GM21528 (cell line): ENCODE measurements at regions not wholly inside any gene's neighbourhood (a gene's known extent, or its start where the extent isn't known, plus 50 kb on each side); places are given as distances from the start of the nearest gene placed in this dataset.
A peak's percentile ranks its signal among the peaks of the same experiment; 100 is the strongest.

Source experiments
- ATAC-seq: cut with Tn5 transposase; IDR thresholded peaks from one replicate; pipeline ENCODE4 v1.9.1; 2021; ENCODE audit warnings: mild to moderate bottlenecking, moderate library complexity; ENCODE audit not compliant: unreplicated experiment, low FRiP score

DNA sequence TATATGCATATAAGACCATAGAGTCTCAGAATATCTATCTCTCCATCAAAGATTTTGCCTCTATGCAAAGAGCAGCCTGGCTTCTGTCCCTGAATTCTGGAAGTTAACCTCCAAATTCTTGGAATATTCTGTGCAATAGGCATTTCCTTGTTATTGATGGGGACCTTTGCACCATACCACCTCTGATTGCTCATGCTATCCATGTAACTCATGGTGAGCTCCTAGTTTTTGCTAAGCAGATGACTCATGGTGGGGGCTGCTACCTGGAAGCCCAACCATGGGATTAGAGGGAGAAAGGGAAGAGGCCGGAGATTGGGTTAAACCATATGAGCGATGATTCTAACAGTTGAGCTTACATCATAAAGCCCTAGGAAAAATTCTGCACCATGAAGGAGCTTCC lies 310.2 kb upstream of the FIGN start:
- no peak for ATAC-seq

DNA sequence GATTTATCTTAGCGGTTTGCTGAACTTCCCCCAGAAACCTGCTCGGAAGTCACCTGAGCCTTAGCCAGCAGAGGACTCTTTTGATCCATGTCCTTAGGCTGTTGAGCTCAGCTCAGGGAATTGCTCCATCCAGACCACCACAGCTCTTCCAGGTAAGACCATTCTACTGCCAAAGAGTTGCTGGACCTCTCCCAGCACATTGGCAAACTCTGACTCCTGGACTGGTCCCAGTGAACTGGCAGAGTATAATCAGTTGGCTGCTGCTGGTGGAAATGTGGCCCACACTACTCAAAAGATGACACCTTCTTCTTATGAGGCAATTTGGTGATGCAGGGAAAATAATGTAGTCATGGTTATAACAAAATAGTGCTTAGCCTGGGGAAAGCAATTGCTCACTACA lies 308.8 kb upstream of the FIGN start:
- ATAC-seq, result no peak

DNA sequence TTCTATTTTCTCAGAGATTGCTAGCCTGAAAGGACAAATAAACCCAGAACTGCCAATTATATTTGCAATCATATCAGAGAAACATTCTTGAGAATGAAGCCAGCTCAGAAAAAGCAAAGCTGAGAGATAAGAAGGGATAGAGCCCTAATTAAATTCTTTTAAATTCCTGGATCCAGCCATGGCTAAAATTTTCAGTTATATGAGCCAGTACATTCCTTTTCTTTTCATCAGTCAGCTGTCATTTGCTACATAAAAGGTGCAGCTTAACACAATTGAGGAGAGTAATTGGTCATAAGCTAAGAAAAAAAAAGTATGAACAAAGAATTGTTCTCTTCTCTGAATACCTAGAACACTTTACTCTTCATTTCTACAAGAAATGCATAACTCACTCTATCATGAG lies 303.5 kb upstream of the FIGN start:
- ATAC-seq, result no peak

DNA sequence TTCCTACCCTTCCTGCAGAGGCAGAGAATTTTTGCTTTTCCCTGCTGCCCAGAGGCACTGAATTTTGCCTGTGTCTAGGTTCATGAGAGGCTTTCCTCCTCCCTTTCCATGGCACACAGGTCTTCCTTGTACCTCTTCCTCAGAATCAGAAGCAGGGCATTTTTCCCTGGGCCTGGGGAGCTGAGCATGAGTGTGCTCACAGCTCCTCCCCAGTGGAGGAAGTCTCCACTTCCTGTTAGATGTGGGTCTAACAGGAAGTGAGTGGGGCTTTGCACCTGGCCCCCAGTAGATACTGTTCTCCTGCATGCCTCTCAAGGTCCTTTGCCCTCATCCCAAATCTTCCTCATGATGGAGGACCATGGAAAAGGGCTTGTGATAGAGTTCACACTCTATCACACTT lies 297.2 kb upstream of the FIGN start:
- ATAC-seq, result no peak

DNA sequence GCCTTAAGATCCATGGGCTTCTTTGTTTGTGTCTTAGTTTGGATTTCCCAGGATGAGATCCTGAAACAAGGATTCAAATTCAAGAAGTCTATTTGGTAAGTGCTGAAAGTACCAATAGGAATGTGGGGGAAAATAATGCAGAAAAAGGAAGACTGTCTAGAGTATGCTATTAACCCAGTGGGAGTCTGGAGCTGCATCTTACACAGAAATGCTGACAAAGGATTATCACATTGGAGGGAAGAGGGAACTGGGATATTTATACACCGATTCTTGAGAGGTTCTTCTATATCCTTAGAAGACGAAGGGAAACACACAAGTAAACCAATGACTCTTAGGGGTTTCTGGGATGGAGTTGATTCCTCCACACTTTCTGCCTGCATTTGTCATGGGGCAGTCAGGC lies 294.8 kb upstream of the FIGN start:
- no peak for ATAC-seq

DNA sequence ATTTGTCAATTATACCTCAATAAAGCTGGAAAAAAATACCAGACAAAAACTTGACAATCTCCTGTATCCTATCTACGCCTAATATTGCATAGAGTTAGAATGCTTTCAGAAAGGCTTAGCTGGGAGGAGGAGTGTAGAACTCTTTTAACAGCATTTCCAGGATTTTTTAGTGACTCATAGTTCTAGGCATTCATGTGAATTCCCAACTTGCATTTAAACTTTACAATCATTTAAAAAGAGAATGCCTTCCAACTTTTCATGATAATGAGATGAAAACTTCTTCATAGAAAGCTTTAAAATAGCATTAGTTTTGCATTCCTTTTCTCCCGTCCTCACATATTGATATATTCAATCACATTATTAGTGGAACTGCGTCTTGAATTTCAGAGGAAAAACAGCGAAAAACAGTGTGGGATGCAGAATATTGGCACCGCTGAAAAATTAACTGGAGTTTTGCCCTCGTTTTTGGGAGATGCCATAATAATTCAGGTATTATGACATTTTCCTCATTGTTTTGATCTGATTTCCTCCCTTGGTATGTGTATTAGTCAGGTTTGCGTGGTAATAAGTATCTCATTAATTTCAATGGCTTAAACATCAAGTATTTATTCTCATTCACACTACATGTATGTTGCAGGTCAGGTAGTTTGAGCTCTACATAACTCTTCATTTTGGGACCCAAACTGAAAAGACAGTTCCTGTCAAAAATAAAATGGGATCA lies 293.2 kb upstream of the FIGN start:
- no peak for ATAC-seq

DNA sequence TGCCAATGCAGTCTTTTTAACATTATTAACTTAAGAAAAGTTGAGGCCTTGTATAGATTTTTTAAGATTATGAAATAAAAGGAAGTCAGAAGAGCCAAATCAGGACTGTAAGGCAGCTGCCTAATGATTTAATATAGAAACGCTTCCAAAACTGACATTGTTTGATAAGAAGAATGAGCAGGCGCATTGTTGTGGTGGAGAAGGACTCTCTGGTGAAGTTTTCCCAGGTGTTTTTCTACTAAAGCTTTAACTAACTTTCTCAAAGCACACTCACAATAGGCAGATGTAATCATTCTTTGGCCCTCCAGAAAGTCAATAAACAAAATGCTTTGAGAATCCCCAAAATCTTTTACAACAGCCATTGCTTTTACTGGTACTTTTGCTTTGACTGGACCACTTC lies 288.6 kb upstream of the FIGN start:
- no peak for ATAC-seq

DNA sequence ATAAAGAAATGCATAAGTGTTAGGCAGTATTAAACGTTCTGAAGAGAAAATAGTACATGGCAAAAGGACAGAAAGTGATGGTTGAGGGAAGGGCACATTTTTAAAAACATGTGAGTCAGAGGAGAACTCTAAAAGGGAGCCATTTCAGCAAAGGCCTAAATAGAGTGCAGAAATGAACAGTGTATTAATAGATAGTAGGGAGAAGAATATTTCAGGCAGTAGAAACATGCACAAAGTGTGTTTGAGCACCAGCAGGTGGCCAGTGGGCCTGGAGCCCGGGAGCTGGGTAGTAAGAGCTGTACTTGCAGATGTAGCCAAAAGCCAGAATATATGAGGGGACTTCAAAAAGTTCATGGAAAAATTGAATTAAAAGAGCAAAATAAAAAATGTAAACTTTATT lies 288.1 kb upstream of the FIGN start:
- no peak for ATAC-seq

DNA sequence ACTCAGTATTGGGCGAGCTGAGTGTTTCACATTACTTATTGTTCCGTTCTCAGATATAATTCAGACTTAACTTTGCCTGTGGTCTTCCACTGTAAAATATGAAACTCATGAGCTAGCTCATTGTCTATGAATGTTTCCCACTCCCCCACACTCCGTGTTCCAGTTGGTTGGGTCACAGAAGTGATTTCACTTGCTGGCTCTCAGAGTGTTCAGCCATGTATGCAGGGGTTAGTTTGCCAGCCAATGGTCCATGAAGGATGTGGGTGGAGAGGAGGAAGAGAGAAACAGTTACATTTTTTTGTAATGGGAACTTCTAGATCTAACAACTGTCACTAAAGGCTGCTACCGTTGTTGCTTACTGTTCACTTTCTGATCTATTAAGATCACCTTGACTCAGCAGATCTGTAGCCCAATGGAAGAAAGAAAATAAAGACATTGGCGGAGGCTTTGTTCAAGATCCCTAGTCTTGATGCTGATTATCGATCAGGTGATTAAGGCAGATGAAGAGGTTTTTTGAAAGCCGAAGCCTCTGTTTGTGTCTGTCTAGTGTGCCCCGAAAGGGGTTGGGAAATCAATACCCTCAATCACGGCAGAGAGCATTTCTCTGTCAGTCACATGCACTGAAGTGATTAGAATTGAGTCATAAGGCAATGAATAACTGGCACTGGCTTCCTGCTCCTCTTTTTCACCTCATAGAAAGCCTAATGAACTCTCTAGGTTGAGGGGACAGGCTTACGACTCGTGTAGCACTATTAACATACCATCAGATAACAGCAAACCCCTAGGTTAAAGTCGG lies 279.7 kb upstream of the FIGN start:
- ATAC-seq, result peak; percentile 98

DNA sequence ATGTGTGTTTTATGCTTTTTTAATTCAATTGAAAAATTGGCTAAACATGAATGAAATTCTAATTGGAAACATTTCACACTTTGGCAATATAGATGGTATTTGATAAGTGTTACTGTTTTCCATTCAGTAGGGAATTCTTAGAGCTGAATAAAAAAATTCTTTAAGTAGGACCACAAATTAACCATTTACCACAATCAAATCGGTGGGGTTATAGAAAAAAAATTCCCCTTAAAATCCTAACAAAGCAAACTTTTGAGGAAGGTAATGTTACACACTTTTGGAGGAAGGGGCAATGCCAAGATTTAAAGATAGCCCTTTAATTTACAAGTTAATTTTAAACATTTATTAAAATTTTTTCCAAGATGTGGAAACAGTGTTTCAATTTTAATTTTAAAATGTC lies 279.0 kb upstream of the FIGN start:
- no peak for ATAC-seq

DNA sequence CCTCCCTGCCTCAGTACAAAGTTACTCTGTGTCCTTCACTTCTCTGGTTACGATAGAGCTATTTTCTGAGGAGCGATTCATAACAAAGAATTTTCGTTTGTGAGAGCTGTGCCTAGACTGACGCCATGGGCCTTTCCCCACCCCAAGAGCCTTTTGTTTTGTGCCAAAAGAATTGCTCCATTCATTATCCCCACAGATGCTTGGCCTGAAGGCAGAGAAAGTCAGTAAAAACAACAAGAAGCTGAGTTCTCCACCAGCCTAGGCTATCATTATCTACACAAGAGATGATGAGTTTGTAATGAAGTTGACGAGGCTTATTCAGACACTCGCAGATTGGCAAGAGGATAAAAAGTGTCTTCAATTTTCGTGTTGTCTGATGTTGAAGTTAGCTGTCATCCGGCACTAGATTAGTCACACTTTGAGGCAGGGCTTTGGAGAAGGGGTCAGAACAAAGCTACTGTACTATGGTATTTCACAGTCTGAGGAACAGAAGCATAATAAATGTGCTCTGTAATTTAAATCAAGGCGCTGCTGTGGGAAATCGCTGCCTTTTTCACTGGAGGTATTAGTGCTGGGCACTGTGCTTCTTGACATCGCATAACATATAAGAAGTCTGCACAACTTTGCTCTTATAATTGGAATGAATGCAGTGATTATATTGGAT lies 278.4 kb upstream of the FIGN start:
- ATAC-seq, result no peak

DNA sequence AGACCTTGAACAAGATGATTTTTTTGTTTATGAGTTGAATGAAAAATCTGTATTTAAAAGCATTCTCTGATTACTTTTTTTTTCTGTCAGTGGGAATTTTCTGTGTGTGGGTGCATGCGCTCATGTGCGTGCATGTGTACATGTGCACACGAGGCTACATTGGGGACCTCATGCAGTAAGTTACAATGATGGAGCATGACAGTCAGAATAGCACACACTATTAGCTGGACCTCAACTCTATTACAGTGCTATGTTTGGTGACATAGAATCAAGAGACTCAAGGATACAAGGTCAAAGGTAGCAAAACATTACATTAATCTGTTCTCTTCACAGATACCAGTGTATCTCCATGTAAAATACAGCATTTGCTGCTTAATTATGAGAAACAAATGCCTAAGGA lies 276.8 kb upstream of the FIGN start:
- no peak for ATAC-seq

DNA sequence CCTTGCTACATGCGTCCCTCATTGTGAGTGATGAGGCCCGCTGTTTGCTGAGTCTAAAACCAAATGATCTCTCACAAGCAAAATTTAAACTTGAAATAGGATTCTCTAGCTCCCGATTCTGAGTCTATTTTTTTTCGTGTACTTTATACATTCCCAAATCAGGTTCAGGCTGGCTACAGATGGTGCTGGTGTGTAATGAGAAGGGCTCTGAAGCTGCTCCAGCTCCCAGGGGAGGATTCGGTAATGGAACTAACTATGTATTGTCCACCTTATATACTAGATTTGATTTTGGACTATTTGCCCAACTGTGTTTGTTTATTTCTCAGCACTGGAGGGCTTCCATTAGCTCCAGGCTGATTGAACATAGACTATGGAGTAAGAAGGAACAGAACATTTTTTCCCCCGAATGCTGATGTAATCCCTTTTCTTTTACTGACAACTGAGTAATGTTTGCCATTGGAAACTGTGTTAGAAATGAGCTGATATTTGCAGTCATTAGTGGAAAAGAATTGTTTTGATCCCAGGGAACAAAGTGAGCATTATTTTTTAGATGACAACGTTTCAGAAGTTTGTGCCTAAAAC lies 274.0 kb upstream of the FIGN start:
- ATAC-seq, result no peak

DNA sequence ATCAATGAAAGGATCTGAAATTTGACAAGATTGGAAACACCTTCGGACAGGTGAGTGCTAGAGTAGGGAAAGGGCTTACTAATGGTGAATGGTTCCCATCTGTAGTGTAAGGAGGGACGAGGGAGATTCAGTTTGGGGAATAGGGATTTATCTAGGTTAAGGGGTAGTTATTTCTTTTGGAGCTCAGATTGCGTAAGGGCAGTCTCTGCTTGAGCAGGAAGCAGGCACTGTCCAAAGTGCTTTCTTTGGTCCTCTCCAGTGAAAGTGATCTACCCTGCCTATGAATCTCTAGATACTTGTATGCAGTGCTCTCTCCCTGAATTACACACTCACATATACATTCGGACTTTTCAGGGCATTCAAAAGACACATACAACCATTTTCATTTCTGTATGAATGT lies 272.9 kb upstream of the FIGN start:
- no peak for ATAC-seq

DNA sequence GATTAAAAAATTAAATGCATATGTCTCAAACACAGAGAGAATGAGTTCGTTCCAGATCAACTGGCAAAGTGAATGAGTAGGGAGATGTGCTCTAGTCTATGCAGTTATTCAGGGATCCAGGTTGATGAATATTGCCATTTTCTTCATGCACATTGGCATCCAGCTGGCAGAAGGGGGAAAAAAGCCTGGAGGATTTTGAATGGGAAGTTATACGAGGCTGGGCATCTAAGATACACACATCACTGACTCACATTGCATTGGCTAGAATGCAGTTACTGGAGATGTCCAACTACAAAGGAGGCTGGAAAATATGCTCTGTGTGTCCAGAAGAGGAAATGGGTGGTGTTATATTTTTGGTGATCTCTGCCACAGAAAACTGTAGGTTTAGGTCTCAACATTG lies 270.9 kb upstream of the FIGN start:
- no peak for ATAC-seq

DNA sequence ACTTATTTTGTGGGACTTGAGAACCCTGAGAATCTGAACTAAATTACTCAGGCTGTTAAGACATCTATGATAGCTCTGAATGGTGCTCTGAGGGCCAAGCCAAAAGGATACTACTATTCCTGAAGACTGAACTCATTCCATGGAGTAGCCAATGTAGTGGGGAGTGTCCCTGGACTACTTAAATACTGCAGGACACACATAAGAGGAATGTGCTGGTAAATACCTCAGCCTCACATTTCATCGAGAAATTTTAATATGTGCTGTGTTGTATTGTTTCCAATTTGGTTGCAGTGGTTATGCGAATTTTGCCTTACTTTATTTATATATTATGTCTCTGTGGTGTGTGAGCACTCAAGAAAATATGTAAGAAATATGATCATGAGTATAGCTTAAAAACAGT lies 264.4 kb upstream of the FIGN start:
- no peak for ATAC-seq

DNA sequence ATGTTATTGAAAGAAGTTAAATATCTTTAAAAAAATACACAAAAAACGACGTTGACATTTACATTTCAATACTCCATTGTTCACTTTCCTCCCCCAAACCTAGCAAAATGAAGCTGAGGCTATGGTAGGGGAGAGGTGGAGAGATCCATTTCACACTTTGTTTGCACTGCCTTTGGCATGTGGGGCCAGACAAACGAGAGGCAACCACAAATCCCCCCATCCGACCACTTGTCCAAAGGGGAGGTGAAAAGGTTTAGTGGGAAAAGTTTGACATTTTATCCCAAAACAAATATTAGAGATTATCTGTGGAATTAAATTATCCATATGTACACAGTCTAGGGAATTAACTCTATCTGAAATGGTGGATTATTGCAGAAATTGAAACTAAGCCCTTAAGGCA lies 261.7 kb upstream of the FIGN start:
- no peak for ATAC-seq

DNA sequence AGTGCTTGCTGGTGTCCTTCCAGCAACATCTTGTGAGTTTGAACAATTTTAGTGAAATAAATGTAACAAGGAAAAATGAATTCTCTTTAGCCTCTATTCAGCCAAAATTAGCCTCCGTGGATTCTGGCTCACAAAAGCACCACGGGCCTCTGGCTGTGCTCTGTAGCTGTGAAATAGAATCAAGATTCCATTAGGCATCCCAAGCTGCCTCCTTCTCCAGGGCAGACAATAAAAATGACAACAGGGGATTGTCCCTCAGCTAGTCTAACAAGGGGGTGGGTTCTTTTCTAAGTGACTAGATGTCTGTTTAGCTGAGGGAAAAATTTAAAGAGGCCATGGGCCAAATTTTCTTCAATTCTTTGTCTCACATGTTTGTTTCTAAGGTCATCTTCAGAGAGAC lies 254.7 kb upstream of the FIGN start:
- no peak for ATAC-seq

DNA sequence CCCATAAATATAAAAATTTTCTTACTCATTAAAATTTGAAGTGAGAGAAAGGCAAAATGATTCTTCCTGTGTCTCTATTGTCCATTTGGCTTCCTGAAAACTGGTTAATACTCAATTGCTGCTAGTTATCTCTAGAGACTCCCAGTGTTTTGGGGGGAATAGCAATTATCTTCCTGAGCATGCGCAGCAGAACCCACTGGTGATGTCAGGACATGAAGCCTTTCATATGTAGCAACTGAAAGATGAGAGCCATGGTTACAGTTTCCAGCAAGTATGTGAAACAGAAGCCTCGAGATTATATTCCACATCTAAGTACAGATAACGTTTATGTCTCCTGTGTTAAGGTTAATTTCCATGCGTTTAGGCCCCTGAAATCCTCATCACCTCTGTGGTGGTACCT lies 254.3 kb upstream of the FIGN start:
- no peak for ATAC-seq

DNA sequence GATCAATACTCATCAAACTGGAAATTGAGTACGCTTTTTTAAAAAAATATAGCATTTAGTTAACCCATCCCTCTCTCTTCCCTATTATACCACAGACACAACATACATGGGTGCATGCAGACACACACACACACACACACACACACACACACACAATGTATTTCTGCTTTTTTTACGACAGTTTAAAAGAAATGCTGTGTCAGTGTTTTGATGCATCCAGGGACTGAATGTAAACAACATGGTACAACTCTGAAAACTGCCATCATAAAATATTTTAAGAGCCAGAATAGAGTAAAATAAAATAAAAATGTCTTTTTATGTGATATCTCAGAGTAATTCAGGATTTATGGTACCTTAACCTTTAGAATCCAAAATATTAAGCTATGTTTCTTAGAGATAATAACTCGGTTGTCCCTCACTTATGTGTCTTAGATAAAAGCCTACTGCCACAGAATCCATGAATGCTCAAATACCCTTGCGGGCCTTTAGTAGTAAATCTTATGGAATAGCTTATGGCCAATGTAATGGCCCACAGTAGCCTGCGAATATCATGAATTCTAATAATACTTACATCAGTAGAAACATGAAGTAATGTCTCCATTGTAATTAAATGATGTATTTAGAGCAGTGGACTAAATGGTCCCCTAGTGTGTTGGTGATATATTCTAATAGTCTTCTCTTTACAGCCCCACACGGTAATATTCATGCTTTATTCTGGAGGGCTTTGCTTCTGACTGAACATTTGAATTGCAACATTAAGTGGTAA lies 251.6 kb upstream of the FIGN start:
- ATAC-seq, result no peak

DNA sequence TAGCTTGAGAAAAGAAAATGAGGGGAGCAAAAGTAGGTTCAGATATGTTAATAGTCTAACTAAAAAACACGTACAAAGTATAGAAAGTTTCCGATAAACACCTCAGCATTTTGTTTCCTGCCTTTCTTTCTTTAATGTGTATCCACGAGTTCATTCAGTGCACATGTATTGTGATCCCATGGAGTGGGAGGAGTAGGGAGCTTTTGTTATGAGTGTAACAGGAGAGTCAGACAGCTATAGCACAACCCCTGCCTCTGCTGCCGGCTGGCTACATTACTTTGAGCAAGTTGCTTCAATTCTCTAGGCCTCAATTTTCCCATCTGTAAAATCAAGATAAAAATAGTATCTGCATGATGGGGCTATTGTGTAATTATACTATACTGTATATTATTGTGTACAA lies 249.2 kb upstream of the FIGN start:
- no peak for ATAC-seq
